A673 (cell line): ENCODE measurements at regions not wholly inside any gene's neighbourhood (a gene's known extent, or its start where the extent isn't known, plus 50 kb on each side); places are given as distances from the start of the nearest gene placed in this dataset.

Experiments used
- BruUV-seq: library from RNA; stranded (reverse); fragments of 400-500 nt; replicated peaks from 2 replicates; lab custom pipeline; 2021; lab: Mats Ljungman, UMichigan
- CTCF ChIA-PET: fragments of 300-600 bp; sonication (Branson Sonifier 250); formaldehyde crosslinking; loops from one replicate; lab custom pipeline; 2022; ENCODE audit warnings: antibody characterized with exemption; lab: Charles Lee
- POLR2A ChIA-PET: fragments of 300-600 bp; sonication (Branson Sonifier 250); formaldehyde crosslinking; loops from one replicate; lab custom pipeline; 2022; ENCODE audit warnings: antibody characterized with exemption; ENCODE audit not compliant: low non-redundant PET; lab: Charles Lee
- DNase-seq: peaks from one replicate; pipeline ENCODE4 v3.0.0-alpha.2; 2015; ENCODE audit warnings: low spot score
- H3K27ac ChIP-seq: fragments of 200-600 bp; sonication (generic); 2 replicates; pipeline ENCODE4 v1.5.1; 2016; ENCODE audit warnings: mixed run types, low read depth, mild to moderate bottlenecking, mixed read lengths, antibody characterized with exemption, low read length; ENCODE audit not compliant: poor library complexity, severe bottlenecking
- H3K27me3 ChIP-seq: fragments of 200-600 bp; sonication (generic); replicated peaks from 2 replicates; pipeline ENCODE4 v1.6.1; 2017; ENCODE audit warnings: mixed run types, low read depth, mild to moderate bottlenecking, mixed read lengths, antibody characterized with exemption, low read length; ENCODE audit not compliant: insufficient read depth, poor library complexity
- H3K36me3 ChIP-seq: fragments of 200-600 bp; sonication (generic); 2 replicates; pipeline ENCODE4 v1.6.1; 2016; ENCODE audit warnings: mixed run types, mild to moderate bottlenecking, mixed read lengths, antibody characterized with exemption, low read length; ENCODE audit not compliant: insufficient read depth, poor library complexity, severe bottlenecking
- H3K4me1 ChIP-seq: fragments of 200-600 bp; sonication (generic); 2 replicates; pipeline ENCODE4 v1.6.1; 2017; ENCODE audit warnings: mixed run types, mild to moderate bottlenecking, mixed read lengths, antibody characterized with exemption, low read length; ENCODE audit not compliant: insufficient read depth, poor library complexity, severe bottlenecking
- H3K4me3 ChIP-seq: fragments of 200-600 bp; sonication (generic); 2 replicates; pipeline ENCODE4 v1.5.1; 2016; ENCODE audit warnings: low read depth, mixed run types, mild to moderate bottlenecking, mixed read lengths, low read length; ENCODE audit not compliant: poor library complexity, severe bottlenecking
- H3K9me3 ChIP-seq: fragments of 200-600 bp; sonication (generic); 2 replicates; pipeline ENCODE4 v1.6.1; 2016; ENCODE audit warnings: mixed run types, low read depth, mild to moderate bottlenecking, mixed read lengths, antibody characterized with exemption, low read length; ENCODE audit not compliant: poor library complexity, severe bottlenecking
- CTCF ChIP-seq: fragments of 300-800, 200-600 bp; sonication (generic); conservative IDR thresholded peaks from 2 replicates; pipeline ENCODE4 v1.5.1; 2017; ENCODE audit warnings: low read depth, mild to moderate bottlenecking, antibody characterized with exemption, low read length, moderate library complexity, mixed read lengths
- EZH2 ChIP-seq: fragments of 200-600 bp; sonication (generic); IDR thresholded peaks from 2 replicates; pipeline ENCODE4 v1.6.1; 2017; ENCODE audit warnings: borderline replicate concordance, low read depth, mild to moderate bottlenecking, mixed read lengths, antibody characterized with exemption, low read length; ENCODE audit not compliant: poor library complexity, severe bottlenecking
- intact Hi-C: fragments of 100-400 bp; cut with micrococcal nuclease; formaldehyde crosslinking; loops from one replicate; pipeline ENCODE4 v1.10.0; 2022; ENCODE audit not compliant: unreplicated experiment

- H3K27me3 ChIP-seq, result no peaks in the 10 kb centered on the region
- intact Hi-C loops, result no loop called here
- DNase-seq, result no peak
- H3K4me3 ChIP-seq, result no peak overlapping the region
- CTCF ChIA-PET, result no interaction called here
- H3K36me3 ChIP-seq, result no peaks in the 10 kb centered on the region
- no peak overlapping the region for H3K27ac ChIP-seq
- no peaks in the 10 kb centered on the region for H3K4me1 ChIP-seq
- no peaks in the 10 kb centered on the region for H3K9me3 ChIP-seq
- TF ChIP-seq EZH2 (no peak), CTCF (no peak)
- BruUV-seq, result no TSS peak
- POLR2A ChIA-PET, result no interaction called here
Observed at GRCh38 chrX:10979956-10980355, 131.2 kb upstream of the HCCS start.

GRCh38 chrX:10981506-10981905 is 129.6 kb upstream of the HCCS start:
- Histone ChIP-seq H3K27me3 (no peaks in the 10 kb centered on the region), H3K36me3 (no peaks in the 10 kb centered on the region), H3K4me1 (no peaks in the 10 kb centered on the region), H3K9me3 (no peaks in the 10 kb centered on the region), H3K27ac (no peak overlapping the region), H3K4me3 (no peak overlapping the region)
- ChIA-PET CTCF (no interaction called here), POLR2A (no interaction called here)
- intact Hi-C loops, result no loop called here
- TF ChIP-seq CTCF (no peak), EZH2 (no peak)
- DNase-seq, result no peak
- no TSS peak for BruUV-seq

- Histone ChIP-seq H3K27me3 (no peaks in the 10 kb centered on the region), H3K36me3 (no peaks in the 10 kb centered on the region), H3K4me3 (no peak overlapping the region), H3K9me3 (no peaks in the 10 kb centered on the region), H3K27ac (no peak overlapping the region), H3K4me1 (no peaks in the 10 kb centered on the region)
- no peak for DNase-seq
- TF ChIP-seq CTCF (no peak), EZH2 (no peak)
- ChIA-PET CTCF (no interaction called here), POLR2A (no interaction called here)
- no TSS peak for BruUV-seq
- intact Hi-C loops, result no loop called here
Observed at GRCh38 chrX:10983526-10983925, 127.6 kb upstream of the HCCS start.
